Activated CD4-positive, alpha-beta T cell treated with anti-CD3 and anti-CD28 coated beads for 48 hours (primary cell): ENCODE measurements at regions not wholly inside any gene's neighbourhood (a gene's known extent, or its start where the extent isn't known, plus 50 kb on each side); places are given as distances from the start of the nearest gene placed in this dataset.
"Not testable (repeated sequence)": the region's sequence is repeated elsewhere in the genome, so short reads cannot be mapped to it uniquely, and the experiment has no call there.

Source experiments
- DNase-seq: peaks from one replicate; pipeline ENCODE4 v3.0.0-alpha.2; 2020

- no peak for DNase-seq
Observed at GRCh38 chr13:64477146-64477545, 2753.0 kb downstream of the PCDH9 start.

GRCh38 chr13:64476041-64476568 is 2754.0 kb downstream of the PCDH9 start:
- DNase-seq: not testable (repeated sequence)

GRCh38 chr13:64471916-64472315 is 2758.2 kb downstream of the PCDH9 start:
- DNase-seq: no peak

GRCh38 chr13:64470751-64471150 is 2759.4 kb downstream of the PCDH9 start:
- no peak for DNase-seq

- DNase-seq: no peak
Observed at GRCh38 chr13:64459778-64460177, 2770.4 kb downstream of the PCDH9 start.

- no peak for DNase-seq
Observed at GRCh38 chr13:64457976-64458375, 2772.2 kb downstream of the PCDH9 start.

- no peak for DNase-seq
Observed at GRCh38 chr13:64455124-64455523, 2775.0 kb downstream of the PCDH9 start.

- no peak for DNase-seq
Observed at GRCh38 chr13:64453831-64454230, 2776.3 kb downstream of the PCDH9 start.

- no peak for DNase-seq
Observed at GRCh38 chr13:64446372-64446771, 2783.8 kb downstream of the PCDH9 start.

- no peak for DNase-seq
Observed at GRCh38 chr13:64441740-64442139, 2788.4 kb downstream of the PCDH9 start.

- DNase-seq: no peak
Observed at GRCh38 chr13:64438084-64438483, 2792.1 kb downstream of the PCDH9 start.

- DNase-seq: no peak
Observed at GRCh38 chr13:64429691-64430090, 2800.4 kb downstream of the PCDH9 start.

GRCh38 chr13:64428196-64428595 is 2801.9 kb downstream of the PCDH9 start:
- DNase-seq: no peak

GRCh38 chr13:64423467-64423866 is 2806.7 kb downstream of the PCDH9 start:
- DNase-seq: no peak

- DNase-seq: no peak
Observed at GRCh38 chr13:64420181-64420580, 2810.0 kb downstream of the PCDH9 start.

- DNase-seq: no peak
Observed at GRCh38 chr13:64417581-64417980, 2812.6 kb downstream of the PCDH9 start.

- DNase-seq: no peak
Observed at GRCh38 chr13:64414381-64414780, 2815.8 kb downstream of the PCDH9 start.

GRCh38 chr13:64413529-64413928 is 2816.6 kb downstream of the PCDH9 start:
- no peak for DNase-seq

- no peak for DNase-seq
Observed at GRCh38 chr13:64410276-64411053, 2819.7 kb downstream of the PCDH9 start.

- DNase-seq: no peak
Observed at GRCh38 chr13:64397701-64398100, 2832.4 kb downstream of the PCDH9 start.

GRCh38 chr13:64377606-64378005 is 2852.5 kb downstream of the PCDH9 start:
- no peak for DNase-seq

GRCh38 chr13:64371461-64371860 is 2858.7 kb downstream of the PCDH9 start:
- DNase-seq: no peak

- no peak for DNase-seq
Observed at GRCh38 chr13:64371045-64371444, 2859.1 kb downstream of the PCDH9 start.

GRCh38 chr13:64369121-64369520 is 2861.0 kb downstream of the PCDH9 start:
- DNase-seq: no peak

- DNase-seq: no peak
Observed at GRCh38 chr13:64362564-64362963, 2867.6 kb downstream of the PCDH9 start.
